H1 (cell line): ENCODE measurements at regions not wholly inside any gene's neighbourhood (a gene's known extent, or its start where the extent isn't known, plus 50 kb on each side); places are given as distances from the start of the nearest gene placed in this dataset.

Experiments
- CTCF ChIA-PET: fragments of 300-600 bp; sonication (Branson Sonifier 250); formaldehyde crosslinking; loops from one replicate; lab custom pipeline; 2021; ENCODE audit not compliant: partially characterized antibody; lab: Charles Lee
- POLR2A ChIA-PET: fragments of 300-600 bp; sonication (Branson Sonifier 250); formaldehyde crosslinking; loops from one replicate; lab custom pipeline; 2021; ENCODE audit warnings: inconsistent platforms; ENCODE audit not compliant: partially characterized antibody; lab: Charles Lee
- DNase-seq, 2 experiments: peaks; one replicate each; pipeline versions ENCODE4 v3.0.0 to v3.0.0-alpha.2; 2010 to 2022; ENCODE audit warnings: low spot score in 2 of 2, low read depth in 1 of 2, mixed read lengths in 1 of 2
- FAIRE-seq: peaks from 2 replicates; lab custom pipeline; 2011; peaks lifted over from hg19 to GRCh38; lab: Jason Lieb, UNC
- H2AFZ ChIP-seq: 2 replicates; pipeline ENCODE4 v1.8.1; 2012; ENCODE audit warnings: low read length, inconsistent platforms
- H2AK5ac ChIP-seq: 2 replicates; pipeline ENCODE4 v1.6.1; 2013; ENCODE audit warnings: low read depth, low read length
- H2BK120ac ChIP-seq: replicated peaks from 2 replicates; pipeline ENCODE3; 2013; ENCODE audit warnings: low read depth, low read length, inconsistent platforms
- H2BK12ac ChIP-seq: 2 replicates; pipeline ENCODE4 v1.6.1; 2013; ENCODE audit warnings: low read depth, low read length
- H2BK15ac ChIP-seq: 2 replicates; pipeline ENCODE4 v1.6.1; 2013; ENCODE audit warnings: low read length
- H2BK20ac ChIP-seq: 2 replicates; pipeline ENCODE4 v1.6.1; 2013; ENCODE audit warnings: low read length
- H2BK5ac ChIP-seq: 2 replicates; pipeline ENCODE4 v1.6.1; 2013; ENCODE audit warnings: low read depth, low read length
- H3K14ac ChIP-seq: 2 replicates; pipeline ENCODE4 v1.6.1; 2013; ENCODE audit warnings: inconsistent platforms; ENCODE audit not compliant: insufficient read length
- H3K18ac ChIP-seq: 2 replicates; pipeline ENCODE4 v1.6.1; 2013; ENCODE audit warnings: low read length; ENCODE audit errors: extremely low read depth
- H3K23ac ChIP-seq: 2 replicates; pipeline ENCODE4 v1.6.1; 2013; ENCODE audit warnings: inconsistent platforms; ENCODE audit not compliant: insufficient read length
- H3K23me2 ChIP-seq: 2 replicates; pipeline ENCODE4 v1.6.1; 2013; ENCODE audit warnings: low read depth, low read length
- H3K27ac ChIP-seq: 2 replicates; pipeline ENCODE4 v1.6.1; 2011; ENCODE audit warnings: low read depth, low read length, inconsistent platforms
- H3K27me3 ChIP-seq, 4 experiments: replicated peaks in 1 of 4; 1 replicate in 1 of 4; 2 replicates in 3 of 4; pipeline versions ENCODE4 v1.6.1 to v1.8.1; 2011 to 2013; ENCODE audit warnings: low read length in 3 of 4, mild to moderate bottlenecking in 3 of 4, inconsistent platforms in 2 of 4, mixed read lengths in 2 of 4, moderate library complexity in 1 of 4; ENCODE audit not compliant: control insufficient read depth in 3 of 4, insufficient read depth in 3 of 4; ENCODE audit errors: extremely low read depth in 1 of 4
- H3K36me3 ChIP-seq, 4 experiments: 2 replicates each; pipeline versions ENCODE4 v1.6.1 to v1.8.1; 2011 to 2013; ENCODE audit warnings: mild to moderate bottlenecking in 4 of 4, low read length in 3 of 4, moderate library complexity in 2 of 4, control low read depth in 1 of 4, inconsistent platforms in 1 of 4; ENCODE audit not compliant: insufficient read depth in 4 of 4, control insufficient read depth in 2 of 4
- H3K4ac ChIP-seq: replicated peaks from 2 replicates; pipeline ENCODE3; 2013; ENCODE audit warnings: low read length, low read depth, mixed read lengths, inconsistent platforms; ENCODE audit not compliant: insufficient read length
- H3K4me1 ChIP-seq, 4 experiments: replicated peaks in 1 of 4; 1 replicate in 1 of 4; 2 replicates in 3 of 4; pipeline versions ENCODE4 v1.6.1 to v1.8.1; 2011 to 2013; ENCODE audit warnings: low read length in 3 of 4, inconsistent platforms in 2 of 4, mixed read lengths in 1 of 4; ENCODE audit not compliant: insufficient read depth in 4 of 4, control insufficient read depth in 3 of 4
- H3K4me2 ChIP-seq, 2 experiments: 2 replicates each; pipeline versions ENCODE4 v1.6.1 to v1.8.1; 2011 to 2013; ENCODE audit warnings: low read depth in 2 of 2, low read length in 2 of 2, control low read depth in 1 of 2, inconsistent platforms in 1 of 2, mild to moderate bottlenecking in 1 of 2; ENCODE audit not compliant: insufficient read depth in 1 of 2
- H3K4me3 ChIP-seq, 4 experiments: fragments of 200-600, 300-600 bp in 1 of 4; sonication (generic), shearing (Covaris generic), sonication (Bioruptor Twin) in 1 of 4; 2 replicates each; pipeline versions ENCODE4 v1.5.1 to v1.8.1; 2011 to 2016; ENCODE audit warnings: low read length in 4 of 4, low read depth in 3 of 4, control low read depth in 2 of 4, inconsistent platforms in 2 of 4, mild to moderate bottlenecking in 2 of 4, mixed read lengths in 1 of 4, moderate library complexity in 1 of 4; ENCODE audit not compliant: insufficient read depth in 2 of 4; ENCODE audit errors: extremely low read depth in 1 of 4
- H3K56ac ChIP-seq: replicated peaks from 2 replicates; pipeline ENCODE3; 2013; ENCODE audit warnings: low read depth, mild to moderate bottlenecking, mixed read lengths, low read length, inconsistent platforms; ENCODE audit not compliant: insufficient read length
- H3K79me1 ChIP-seq: 2 replicates; pipeline ENCODE4 v1.6.1; 2013; ENCODE audit warnings: low read depth, low read length, control low read depth
- H3K79me2 ChIP-seq, 2 experiments: 2 replicates each; pipeline versions ENCODE4 v1.6.1 to v1.8.1; 2012 to 2013; ENCODE audit warnings: low read length in 2 of 2, mild to moderate bottlenecking in 2 of 2, inconsistent platforms in 1 of 2; ENCODE audit not compliant: insufficient read depth in 2 of 2, control insufficient read depth in 1 of 2
- H3K9ac ChIP-seq, 4 experiments: replicated peaks in 1 of 4; 1 replicate in 1 of 4; 2 replicates in 3 of 4; pipeline versions ENCODE4 v1.6.1 to v1.8.1; 2011 to 2013; ENCODE audit warnings: low read depth in 3 of 4, low read length in 3 of 4, control low read depth in 2 of 4, mild to moderate bottlenecking in 2 of 4, moderate library complexity in 2 of 4, inconsistent platforms in 1 of 4; ENCODE audit errors: extremely low read depth in 1 of 4
- H3K9me3 ChIP-seq, 2 experiments: 2 replicates each; pipeline versions ENCODE4 v1.6.1 to v1.8.1; 2012 to 2013; ENCODE audit warnings: mild to moderate bottlenecking in 2 of 2, moderate library complexity in 2 of 2, control low read depth in 1 of 2, inconsistent platforms in 1 of 2, low read depth in 1 of 2, low read length in 1 of 2, mixed read lengths in 1 of 2; ENCODE audit not compliant: insufficient read depth in 2 of 2
- H4K20me1 ChIP-seq, 2 experiments: replicated peaks in 1 of 2; 2 replicates each; pipeline versions ENCODE3 to v1.8.1; 2011 to 2013; ENCODE audit warnings: inconsistent platforms in 2 of 2, low read length in 2 of 2, mild to moderate bottlenecking in 1 of 2; ENCODE audit not compliant: insufficient read depth in 2 of 2, control insufficient read depth in 1 of 2
- H4K5ac ChIP-seq: 2 replicates; pipeline ENCODE4 v1.6.1; 2013; ENCODE audit warnings: low read length, low read depth, mixed read lengths, inconsistent platforms; ENCODE audit not compliant: insufficient read length
- H4K8ac ChIP-seq: 2 replicates; pipeline ENCODE4 v1.8.0; 2013; ENCODE audit warnings: mild to moderate bottlenecking, moderate library complexity, low read length, inconsistent platforms; ENCODE audit not compliant: insufficient read depth; ENCODE audit errors: extremely low read depth
- H4K91ac ChIP-seq: replicated peaks from 2 replicates; pipeline ENCODE3; 2013; ENCODE audit warnings: low read length, mixed read lengths, inconsistent platforms; ENCODE audit not compliant: insufficient read length
- CREB1 ChIP-seq: IDR thresholded peaks from 2 replicates; pipeline ENCODE4 v1.6.1; 2012; ENCODE audit warnings: inconsistent platforms
- CTBP2 ChIP-seq: IDR thresholded peaks from 2 replicates; pipeline ENCODE4 v1.7.0; 2011; ENCODE audit warnings: borderline replicate concordance, mild to moderate bottlenecking, moderate library complexity, mixed read lengths, low read length; ENCODE audit not compliant: insufficient read depth, insufficient read length
- EGR1 ChIP-seq: IDR thresholded peaks from 2 replicates; pipeline ENCODE4 v1.6.1; 2011; ENCODE audit warnings: low read depth, low read length, borderline replicate concordance
- FOSL1 ChIP-seq: IDR thresholded peaks from 2 replicates; pipeline ENCODE4 v1.6.1; 2011; ENCODE audit warnings: mild to moderate bottlenecking, low read depth, low read length, moderate library complexity; ENCODE audit not compliant: insufficient read depth
- GTF2F1 ChIP-seq: IDR thresholded peaks from 2 replicates; pipeline ENCODE4 v1.6.1; 2012; ENCODE audit warnings: low read depth, low read length, improper control_type of control experiment, borderline replicate concordance
- JUN ChIP-seq: IDR thresholded peaks from 2 replicates; pipeline ENCODE4 v1.6.1; 2011; ENCODE audit warnings: low read depth, mild to moderate bottlenecking, improper control_type of control experiment, low read length
- KDM1A ChIP-seq: fragments of 200-600, 300-600 bp; sonication (generic); IDR thresholded peaks from 2 replicates; pipeline ENCODE4 v1.7.1; 2016; ENCODE audit warnings: mild to moderate bottlenecking, low read length, borderline replicate concordance
- NANOG ChIP-seq: IDR thresholded peaks from 2 replicates; pipeline ENCODE4 v1.6.1; 2011; ENCODE audit warnings: low read length, low read depth, mild to moderate bottlenecking, inconsistent platforms; ENCODE audit not compliant: insufficient read depth, poor library complexity, severe bottlenecking
- POLR2A ChIP-seq, 2 experiments: IDR thresholded peaks; 1 replicate in 1 of 2; 2 replicates in 1 of 2; pipeline ENCODE4 v1.6.1; 2011; ENCODE audit warnings: low read depth in 2 of 2, low read length in 2 of 2, mild to moderate bottlenecking in 2 of 2; ENCODE audit errors: control extremely low read depth in 1 of 2
- RXRA ChIP-seq: IDR thresholded peaks from 2 replicates; pipeline ENCODE4 v1.6.1; 2011; ENCODE audit warnings: low read depth, mild to moderate bottlenecking, low read length, moderate library complexity; ENCODE audit not compliant: insufficient read depth
- SIRT6 ChIP-seq: IDR thresholded peaks from one replicate; pipeline ENCODE4 v1.7.1; 2012; ENCODE audit warnings: low read length, inconsistent platforms
- TAF1 ChIP-seq: IDR thresholded peaks from 2 replicates; pipeline ENCODE4 v1.6.1; 2011; ENCODE audit warnings: mild to moderate bottlenecking, low read depth, low read length
- WGBS, 2 experiments: shearing (Covaris generic) in 1 of 2; methylation state at CpG; one replicate each; pipeline versions ENCODE4 v1.1.6 to v1.1.7; 2013 to 2015; ENCODE audit warnings: low lambda C conversion rate in 2 of 2, mixed read lengths in 2 of 2, inconsistent platforms in 1 of 2, low coverage in 1 of 2, missing lambda C conversion rate in 1 of 2; ENCODE audit not compliant: insufficient replicate concordance in 2 of 2, insufficient coverage in 1 of 2, insufficient read length in 1 of 2; ENCODE audit errors: extremely low coverage in 1 of 2, missing lambda C conversion rate in 1 of 2; 5-methylcytosine and 5-hydroxymethylcytosine counted together
- TF ChIP-seq, protein P1 (sequence below): IDR thresholded peaks from 2 replicates; pipeline ENCODE4 v1.6.1; 2011; ENCODE audit warnings: low read depth, mild to moderate bottlenecking, low read length; ENCODE audit not compliant: insufficient read depth

DNA sequence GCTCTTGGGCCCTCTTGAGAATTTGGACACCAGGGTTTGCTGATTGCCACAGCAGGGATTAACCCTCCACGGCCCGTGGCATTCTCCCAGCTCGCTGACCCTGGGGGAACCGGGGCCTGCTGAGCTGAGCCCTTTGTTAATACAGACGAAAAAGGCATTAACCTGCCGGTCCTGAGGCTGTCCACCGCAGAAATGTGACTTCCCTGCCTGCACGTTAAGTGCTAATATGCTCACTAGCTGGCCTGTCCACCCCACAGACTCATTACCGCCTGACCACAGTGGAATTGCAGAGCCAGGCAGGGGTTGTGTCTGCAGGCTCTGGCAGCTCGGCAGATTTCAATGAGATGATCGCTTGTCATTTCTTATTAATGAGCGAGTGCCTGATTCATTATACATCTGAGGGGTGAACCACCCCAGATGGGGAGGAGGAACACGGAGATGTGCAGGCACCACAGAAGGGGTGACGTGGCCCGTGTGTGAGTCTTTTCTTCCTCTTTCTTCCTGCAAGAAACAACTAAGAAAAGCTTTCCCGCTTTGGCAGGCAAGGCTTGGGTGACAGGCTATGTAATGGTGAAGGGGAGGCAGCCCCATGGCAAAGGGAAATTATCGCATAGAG, 126.0 kb downstream of the GLI2 start:
- ChIA-PET POLR2A (interaction anchor here (1.0 to 2.6 kb wide), 3 partner anchors 12 to 213 kb away, joined by 3 to 10 read pairs (median 7); no protein-coding TSS in a partner anchor), CTCF (interaction anchor here (0.8 to 13.2 kb wide), 11 partner anchors 11 to 166 kb away, joined by 3 to 158 read pairs (median 6); no protein-coding TSS in a partner anchor)
- Histone ChIP-seq H3K27ac (no peak overlapping the region), H2BK12ac (no peak overlapping the region; the same call in 1 of the 2 replicates), H2BK120ac (no peak overlapping the region), H4K5ac (no peak overlapping the region), H3K27me3 (no peaks in the 10 kb centered on the region), H3K56ac (no peak overlapping the region), H3K18ac (peak overlapping the region; percentile 60; the same call in 1 of the 2 replicates), H2BK20ac (no peak overlapping the region), H3K23me2 (peaks cover 3% of the 10 kb centered on the region; the same call in 1 of the 2 replicates), H3K79me1 (peaks cover 17% of the 10 kb centered on the region), H4K91ac (no peak overlapping the region), H3K14ac (no peak overlapping the region), H3K9me3 (no peaks in the 10 kb centered on the region), H2BK5ac (0 out of 2 replicates have a peak overlapping the region, but pooled peaks have one; percentile 18), H3K4me2 (no peak overlapping the region), H4K20me1 (peaks cover 26 to 33% of the 10 kb centered on the region in 2 experiments), H2AK5ac (no peak overlapping the region), H3K9ac (no peak overlapping the region), H4K8ac (no peak overlapping the region), H3K36me3 (no peaks in the 10 kb centered on the region), H2BK15ac (no peak overlapping the region), H3K4me1 (peaks cover 5 to 42% (median 20%) of the 10 kb centered on the region in 4 experiments), H2AFZ (no peak overlapping the region), H3K4ac (no peak overlapping the region), H3K23ac (no peak overlapping the region), H3K79me2 (peaks cover 0 to 46% of the 10 kb centered on the region in 2 experiments; a peak in 1 of 4 replicates), H3K4me3 (no peak overlapping the region)
- WGBS, 2 experiments = 71% methylated on average over 17 of the region's 17 CpGs; no CpG with 5 or more reads in 1 of the 2 experiments
- FAIRE-seq (no peak), DNase-seq (no peak)
- TF ChIP-seq NANOG = no peak
- no peak for TF ChIP-seq POLR2A (IDR thresholded peaks at IDR 0.05; ENCODE audit: control extremely low read depth in 1 of 2, low read depth in 2 of 2, low read length in 2 of 2)
- TF ChIP-seq SIRT6 = no peak
- no peak for TF ChIP-seq CREB1
- TF ChIP-seq JUN = no peak
- no peak for TF ChIP-seq FOSL1
- TF ChIP-seq TAF1 = no peak
- TF ChIP-seq, protein P1, sequence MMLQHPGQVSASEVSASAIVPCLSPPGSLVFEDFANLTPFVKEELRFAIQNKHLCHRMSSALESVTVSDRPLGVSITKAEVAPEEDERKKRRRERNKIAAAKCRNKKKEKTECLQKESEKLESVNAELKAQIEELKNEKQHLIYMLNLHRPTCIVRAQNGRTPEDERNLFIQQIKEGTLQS = no peak
- TF ChIP-seq KDM1A = no peak
- TF ChIP-seq CTBP2 = no peak
- no peak for TF ChIP-seq RXRA
- no peak for TF ChIP-seq GTF2F1
- no peak for TF ChIP-seq EGR1
